HG03064 (cell line): ENCODE measurements at regions not wholly inside any gene's neighbourhood (a gene's known extent, or its start where the extent isn't known, plus 50 kb on each side); places are given as distances from the start of the nearest gene placed in this dataset.
"Not testable (repeated sequence)": the region's sequence is repeated elsewhere in the genome, so short reads cannot be mapped to it uniquely, and the experiment has no call there.

Source experiments
- ATAC-seq: cut with Tn5 transposase; IDR thresholded peaks from one replicate; pipeline ENCODE4 v1.9.1; 2021; ENCODE audit warnings: low read depth; ENCODE audit not compliant: unreplicated experiment

DNA sequence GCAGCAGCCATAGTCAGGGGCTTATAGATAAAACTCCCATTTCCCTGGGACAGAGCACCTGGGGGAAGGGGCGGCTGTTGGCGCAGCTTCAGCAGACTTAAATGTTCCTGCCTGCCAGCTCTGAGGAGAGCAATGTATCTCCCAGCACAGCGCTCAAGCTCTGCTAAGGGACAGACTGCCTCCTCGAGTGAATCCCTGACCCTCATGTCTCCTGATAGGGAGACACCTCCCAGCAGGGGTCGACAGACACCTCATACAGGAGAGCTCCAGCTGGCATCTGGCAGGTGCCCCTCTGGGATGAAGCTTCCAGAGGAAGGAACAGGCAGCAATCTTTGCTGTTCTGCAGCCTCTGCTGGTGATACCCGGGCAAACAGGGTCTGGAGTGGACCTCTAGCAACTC lies 189.3 kb upstream of the EGLN3 start:
- ATAC-seq, result not testable (repeated sequence)

GRCh38 chr14:34139160-34140121 lies 188.6 kb upstream of the EGLN3 start:
- ATAC-seq, result not testable (repeated sequence)

DNA sequence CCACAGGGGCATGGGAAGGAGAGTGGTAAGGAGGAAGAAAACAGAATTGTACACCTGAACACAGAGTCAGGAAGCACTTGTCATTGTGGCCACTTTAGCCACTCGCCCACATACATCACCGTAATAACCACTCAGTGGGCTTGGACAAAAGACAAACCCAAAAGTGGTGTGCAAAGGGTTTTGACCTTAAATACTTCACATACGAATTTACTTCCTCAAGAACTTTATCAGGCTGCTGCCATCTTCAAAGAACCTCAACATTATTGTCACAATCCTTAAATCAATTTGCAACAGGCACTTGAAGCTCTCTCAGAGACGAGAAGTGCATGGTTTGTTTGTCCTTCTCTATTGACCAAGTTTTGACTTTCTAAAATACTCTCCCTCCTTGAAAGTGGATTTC lies 187.3 kb upstream of the EGLN3 start:
- ATAC-seq, result no peak

DNA sequence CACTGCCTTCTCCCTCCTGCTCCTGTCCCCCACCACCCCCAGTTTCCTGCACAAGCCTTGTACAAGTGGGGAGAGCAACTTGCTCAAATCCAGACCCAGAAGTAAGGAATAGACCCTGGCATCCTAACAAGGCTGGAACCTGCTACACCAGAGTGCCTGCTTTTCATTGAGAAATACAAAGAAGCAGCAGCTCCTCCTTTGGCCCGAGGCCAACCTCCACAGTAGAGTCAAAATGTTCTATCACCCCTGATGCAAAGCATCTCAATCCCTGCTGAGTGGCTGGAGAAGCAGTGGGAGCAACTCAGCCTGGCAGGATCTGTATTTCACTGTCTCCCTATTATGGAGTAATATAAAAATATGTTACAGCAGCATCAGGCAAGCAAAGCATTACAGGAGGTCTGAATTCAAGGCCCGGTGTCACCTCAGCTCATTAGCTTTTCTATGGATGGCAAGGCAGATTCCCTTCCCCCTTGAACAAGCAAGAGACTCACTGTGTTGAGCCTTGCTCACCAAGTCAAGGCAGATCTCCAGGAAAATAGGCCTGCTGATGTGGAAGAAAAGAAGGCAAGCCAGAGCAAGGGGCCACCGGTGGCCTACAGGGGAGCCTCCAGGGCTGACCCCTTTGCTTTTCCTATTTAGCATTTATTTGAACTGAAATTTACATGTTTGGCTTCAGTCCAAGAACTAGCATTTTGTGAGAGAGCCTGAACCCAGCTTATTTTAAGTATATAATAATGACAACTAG lies 186.3 kb upstream of the EGLN3 start:
- ATAC-seq, result no peak

GRCh38 chr14:34135492-34135891 lies 184.6 kb upstream of the EGLN3 start:
- no peak for ATAC-seq

DNA sequence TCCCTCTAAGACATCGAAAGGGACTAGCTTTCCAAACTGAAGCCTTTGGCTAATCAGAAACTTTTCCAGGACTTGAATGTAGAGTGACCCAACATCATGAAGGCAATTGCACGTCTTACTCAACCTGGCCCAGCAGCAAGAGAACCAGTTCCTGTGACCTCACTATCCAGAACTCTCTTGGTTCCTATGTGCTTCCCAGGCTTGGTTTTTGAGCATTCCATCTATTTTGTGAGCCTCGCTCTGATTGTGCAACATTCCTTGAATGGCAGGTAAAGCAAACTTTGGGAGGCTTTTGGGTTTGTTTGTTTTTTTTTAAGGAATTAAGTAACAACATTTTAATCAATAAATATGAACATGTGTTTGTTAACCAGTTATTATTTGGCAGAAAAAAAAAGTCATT lies 183.6 kb upstream of the EGLN3 start:
- no peak for ATAC-seq

GRCh38 chr14:34129927-34130552 lies 179.2 kb upstream of the EGLN3 start:
- no peak for ATAC-seq

- ATAC-seq, result no peak
These were observed 177.8 kb upstream of the EGLN3 start for GRCh38 chr14:34128665-34129064.

- no peak for ATAC-seq
These were observed 175.7 kb upstream of the EGLN3 start for GRCh38 chr14:34126586-34126985.

DNA sequence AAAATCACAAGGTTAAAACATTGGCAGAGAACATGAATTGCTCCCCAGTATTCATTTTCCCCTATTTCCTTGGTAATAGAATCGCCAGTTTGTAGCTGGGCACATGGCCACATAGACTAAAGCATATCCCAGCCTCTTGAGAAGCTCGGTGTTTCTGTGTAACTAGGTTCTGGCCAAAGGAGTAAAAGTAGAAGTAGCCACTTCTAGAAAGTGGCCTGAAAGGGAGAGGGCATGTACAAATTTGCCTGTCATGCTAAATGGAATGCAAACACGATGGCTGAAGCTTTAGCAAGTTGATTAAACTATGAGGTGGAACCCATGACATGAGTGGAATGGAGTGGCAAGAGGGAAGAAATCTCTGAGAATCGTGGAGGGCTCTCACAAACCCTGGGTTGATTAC lies 173.7 kb upstream of the EGLN3 start:
- no peak for ATAC-seq

DNA sequence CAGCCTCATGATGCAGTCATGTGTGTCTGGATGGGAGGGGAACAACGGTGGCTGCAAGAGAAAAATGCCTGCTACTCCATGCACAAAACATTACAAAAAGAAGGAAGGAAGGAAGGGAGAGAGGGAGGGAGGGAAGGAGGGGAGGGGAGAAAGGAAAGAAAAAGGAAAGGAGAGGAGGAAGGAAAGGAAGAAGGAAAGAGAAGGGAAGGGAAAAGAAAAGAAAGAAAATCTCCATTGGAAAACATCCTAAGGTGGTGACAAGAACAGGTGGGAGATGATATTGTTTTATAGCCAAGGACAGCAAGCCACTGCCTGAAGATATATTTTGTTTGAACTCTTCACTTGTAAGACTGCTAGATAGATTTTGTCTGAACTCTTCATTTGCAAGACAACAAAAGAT lies 171.8 kb upstream of the EGLN3 start:
- ATAC-seq, result no peak

DNA sequence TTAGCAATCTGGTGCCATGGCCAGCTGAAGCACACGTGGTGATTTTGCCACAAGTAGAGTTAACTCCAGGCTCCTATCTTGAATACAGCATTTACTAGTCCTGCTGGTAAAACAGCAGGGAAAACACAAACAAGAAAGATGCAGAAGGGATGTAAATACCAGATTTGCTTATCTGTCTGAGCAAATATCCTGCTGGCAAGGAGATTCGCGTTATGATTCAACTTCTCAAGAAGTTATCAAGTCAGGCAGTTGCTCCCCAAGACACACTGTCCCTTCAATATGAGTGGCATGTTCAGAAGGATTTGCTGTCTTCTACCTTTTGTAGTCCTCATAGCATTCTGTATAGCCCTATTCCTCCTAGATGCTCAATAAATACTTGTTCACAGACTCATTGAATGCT lies 171.2 kb upstream of the EGLN3 start:
- no peak for ATAC-seq

DNA sequence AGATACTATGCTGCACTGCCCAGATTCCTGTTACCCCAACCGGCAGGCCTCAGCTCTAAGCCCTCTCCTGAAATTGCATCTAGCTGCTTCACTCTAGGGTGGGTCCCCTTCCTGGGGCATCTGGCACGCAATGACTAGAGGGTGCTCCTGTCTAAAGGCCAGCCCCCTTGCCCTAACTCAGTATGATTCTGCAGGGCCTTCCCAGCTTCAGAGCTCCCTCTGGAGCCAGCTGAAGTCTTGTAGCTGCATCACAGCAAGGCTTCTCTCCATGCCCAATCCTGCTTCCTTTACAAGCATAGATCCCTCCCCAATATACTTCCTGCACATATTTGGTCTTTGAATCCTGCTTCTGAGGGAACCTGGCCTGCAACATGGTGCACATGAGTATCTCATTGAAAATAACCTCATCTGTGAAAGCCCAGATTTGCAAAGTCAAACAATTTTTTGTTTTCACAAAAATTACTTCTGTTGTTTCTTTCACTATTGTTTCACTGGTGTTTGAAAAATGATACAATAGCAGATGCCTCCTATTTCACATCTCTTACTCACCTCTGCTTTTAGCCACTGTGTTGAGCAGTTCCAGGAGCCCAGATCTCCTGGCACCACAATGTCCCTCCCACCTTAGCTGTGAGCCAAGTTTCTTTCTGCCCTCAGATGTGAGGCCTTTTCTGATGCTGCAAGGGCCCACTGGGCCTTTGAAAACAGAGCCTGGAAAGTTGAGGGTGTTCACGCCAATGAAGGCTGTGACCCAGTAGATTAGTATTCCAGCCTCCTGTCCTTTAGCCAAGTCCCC lies 169.5 kb upstream of the EGLN3 start:
- no peak for ATAC-seq

DNA sequence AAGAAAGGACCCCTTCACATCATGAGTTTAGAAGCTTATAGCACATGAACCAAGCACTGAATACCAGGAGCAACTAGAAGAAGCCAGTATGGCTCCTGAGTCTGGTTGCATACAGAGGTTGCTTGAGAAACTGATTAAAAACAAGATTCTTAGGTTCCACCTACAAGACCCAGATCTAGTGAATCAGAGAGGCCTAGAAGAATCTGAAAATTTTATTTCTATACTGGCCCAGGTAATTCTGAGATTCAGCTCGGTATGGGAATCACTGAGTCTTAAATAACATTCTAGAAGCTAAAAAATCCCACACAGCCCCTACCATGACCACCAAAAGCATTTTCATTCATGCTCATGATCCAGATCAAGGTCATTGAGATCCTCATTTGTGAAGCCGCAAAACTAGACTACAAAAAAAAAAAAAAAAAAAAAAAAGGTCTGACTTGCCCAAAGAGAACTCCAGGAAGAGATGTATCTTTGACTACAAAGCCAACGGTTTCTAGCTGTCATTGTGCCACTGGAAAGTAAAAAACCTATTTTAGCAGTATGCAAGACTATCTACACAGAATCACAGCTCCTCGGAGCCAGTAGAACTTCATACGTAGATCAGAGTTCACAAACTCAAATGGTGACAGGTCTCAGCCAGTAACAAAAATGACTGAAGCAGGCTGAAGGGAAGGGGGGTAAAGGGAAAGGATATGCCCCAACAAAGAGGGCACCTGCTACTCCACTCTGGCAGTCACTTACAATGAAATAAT lies 168.4 kb upstream of the EGLN3 start:
- no peak for ATAC-seq

- ATAC-seq, result no peak
These were observed 163.1 kb upstream of the EGLN3 start for GRCh38 chr14:34113991-34114390.

DNA sequence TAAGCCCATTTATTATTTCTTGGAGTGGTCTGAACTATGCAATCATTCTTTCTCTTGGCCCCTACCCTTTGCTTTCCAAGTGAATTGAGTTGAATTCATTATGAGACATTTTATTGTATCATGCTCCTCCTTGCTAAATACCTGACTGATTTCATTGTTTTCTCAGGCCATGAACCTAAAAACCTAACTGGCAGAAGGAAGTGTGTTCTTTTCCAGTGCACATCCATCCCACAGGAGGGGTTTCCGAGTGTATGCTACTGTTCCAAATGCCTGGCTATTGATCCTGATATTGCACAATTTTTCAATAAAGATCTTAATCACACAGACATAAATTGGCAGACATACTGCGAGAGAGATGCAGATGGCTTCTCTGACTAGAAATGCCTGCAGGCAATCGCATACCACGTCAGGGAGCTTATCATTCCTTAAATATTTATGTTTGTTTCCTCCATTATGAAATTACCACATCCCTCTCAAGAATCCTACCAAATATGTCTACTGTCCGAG lies 162.2 kb upstream of the EGLN3 start:
- no peak for ATAC-seq

- no peak for ATAC-seq
These were observed 161.1 kb upstream of the EGLN3 start for GRCh38 chr14:34111953-34112352.

DNA sequence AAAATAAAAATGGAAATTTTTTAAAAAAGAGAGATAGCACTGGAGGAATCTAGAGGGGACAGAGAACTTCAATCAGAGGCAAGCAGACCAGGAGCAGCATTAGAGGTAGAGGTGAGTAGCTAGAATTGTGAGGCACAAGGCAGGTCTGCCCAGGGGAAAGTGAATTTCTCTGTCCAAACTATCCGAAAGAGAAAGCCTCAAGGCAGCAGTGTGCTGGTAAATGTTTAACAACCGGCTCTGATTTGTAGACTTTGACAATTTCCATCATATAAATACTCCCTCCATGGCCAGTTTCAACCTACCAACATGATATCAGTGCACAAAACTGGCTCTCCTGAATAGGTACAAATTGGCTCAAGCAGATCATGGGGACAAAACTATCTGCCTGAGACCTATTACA lies 160.6 kb upstream of the EGLN3 start:
- no peak for ATAC-seq

DNA sequence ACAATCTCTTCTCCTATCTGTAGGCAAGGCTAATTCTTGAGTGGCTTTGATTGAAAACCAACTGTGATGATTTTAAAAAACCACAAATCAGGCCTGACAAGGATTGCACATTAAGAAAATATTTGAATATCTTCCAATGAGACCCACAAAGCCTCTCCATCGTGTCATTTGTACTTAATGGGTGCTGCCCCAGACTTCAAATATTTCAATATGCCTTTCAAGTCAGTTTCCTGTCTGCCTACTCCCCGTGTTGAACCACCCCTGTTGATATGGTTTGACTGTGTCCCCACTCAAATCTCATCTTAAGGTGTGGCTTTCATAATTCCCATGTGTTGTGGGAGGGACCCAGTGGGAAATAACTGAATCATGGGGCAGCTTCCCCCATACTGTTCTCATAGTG lies 159.7 kb upstream of the EGLN3 start:
- no peak for ATAC-seq

DNA sequence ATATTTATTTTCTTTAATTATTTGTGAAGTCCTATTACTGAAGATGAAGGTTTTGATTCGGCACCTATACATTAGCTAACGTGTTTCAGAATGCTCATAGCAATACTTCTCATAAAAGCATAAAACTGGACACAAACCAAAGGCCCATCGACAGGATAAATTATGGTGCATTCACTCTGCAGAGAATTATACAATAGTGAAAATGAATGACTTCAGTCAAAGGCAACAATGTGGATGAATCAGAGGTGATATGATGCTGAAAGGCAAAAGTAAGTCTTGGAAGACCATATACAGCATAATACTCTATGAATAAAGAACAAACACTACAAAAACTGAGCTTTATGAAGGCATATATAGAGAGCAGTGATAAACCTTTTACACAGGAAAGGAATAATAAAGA lies 156.6 kb upstream of the EGLN3 start:
- no peak for ATAC-seq
